CD4-positive, alpha-beta memory T cell (primary cell): ENCODE measurements at regions not wholly inside any gene's neighbourhood (a gene's known extent, or its start where the extent isn't known, plus 50 kb on each side); places are given as distances from the start of the nearest gene placed in this dataset.

ENCODE experiments used
- CTCF ChIA-PET: fragments of 350-600 bp; sonication (Branson Sonifier 250); formaldehyde crosslinking; loops from one replicate; lab custom pipeline; 2021; ENCODE audit warnings: inconsistent platforms; ENCODE audit not compliant: partially characterized antibody; lab: Charles Lee
- POLR2A ChIA-PET: fragments of 350-600 bp; sonication (Branson Sonifier 250); formaldehyde crosslinking; loops from one replicate; lab custom pipeline; 2021; ENCODE audit not compliant: partially characterized antibody; lab: Charles Lee
- DNase-seq, 5 donors: peaks; one replicate each; pipeline versions ENCODE4 v3.0.0 to v3.0.0-alpha.2; 2020 to 2022; ENCODE audit warnings: mixed read lengths in 1 of 5
- H3K27ac ChIP-seq: one replicate; pipeline ENCODE4 v1.7.0; 2013; ENCODE audit warnings: low read depth, low read length
- H3K27me3 ChIP-seq: 2 replicates; pipeline ENCODE4 v1.7.0; 2013; ENCODE audit warnings: mild to moderate bottlenecking, low read length, moderate library complexity; ENCODE audit not compliant: insufficient read depth
- H3K36me3 ChIP-seq: 2 replicates; pipeline ENCODE4 v1.7.0; 2013; ENCODE audit warnings: mild to moderate bottlenecking, low read length, moderate library complexity; ENCODE audit not compliant: insufficient read depth
- H3K4me1 ChIP-seq: 2 replicates; pipeline ENCODE4 v1.7.0; 2013; ENCODE audit warnings: mild to moderate bottlenecking, low read length, moderate library complexity; ENCODE audit not compliant: insufficient read depth
- H3K4me3 ChIP-seq, 2 donors: one replicate each; pipeline ENCODE4 v1.7.0; 2013; ENCODE audit warnings: low read length in 2 of 2, mild to moderate bottlenecking in 1 of 2
- H3K9me3 ChIP-seq, 2 donors: one replicate each; pipeline ENCODE4 v1.7.0; 2013; ENCODE audit warnings: low read length in 2 of 2, control low read depth in 1 of 2; ENCODE audit not compliant: control insufficient read depth in 1 of 2
- H3K27ac Mint-ChIP-seq, 7 donors: one replicate each; pipeline ENCODE4 v1.8.0; 2020 to 2021; ENCODE audit warnings: mixed read lengths in 7 of 7, mild to moderate bottlenecking in 6 of 7, inconsistent platforms in 3 of 7, moderate library complexity in 3 of 7
- H3K27me3 Mint-ChIP-seq, 2 donors: one replicate each; pipeline ENCODE4 v1.8.0; 2020 to 2021; ENCODE audit warnings: mixed read lengths in 2 of 2
- H3K36me3 Mint-ChIP-seq, 2 donors: one replicate each; pipeline ENCODE4 v1.8.0; 2020 to 2021; ENCODE audit warnings: mixed read lengths in 2 of 2, inconsistent platforms in 1 of 2, mild to moderate bottlenecking in 1 of 2
- H3K4me1 Mint-ChIP-seq, 4 donors: one replicate each; pipeline ENCODE4 v1.8.0; 2020 to 2021; ENCODE audit warnings: mixed read lengths in 4 of 4, mild to moderate bottlenecking in 1 of 4
- H3K4me3 Mint-ChIP-seq, 8 donors: one replicate each; pipeline ENCODE4 v1.8.0; 2020 to 2021; ENCODE audit warnings: mixed read lengths in 8 of 8, mild to moderate bottlenecking in 7 of 8, moderate library complexity in 6 of 8, inconsistent platforms in 3 of 8
- H3K9me3 Mint-ChIP-seq, 8 donors: one replicate each; pipeline ENCODE4 v1.8.0; 2020 to 2021; ENCODE audit warnings: mixed read lengths in 8 of 8, mild to moderate bottlenecking in 5 of 8, inconsistent platforms in 3 of 8, moderate library complexity in 1 of 8
- intact Hi-C: fragments of 100-400 bp; cut with micrococcal nuclease; formaldehyde crosslinking; loops from one replicate; pipeline ENCODE4 v1.15.1; 2023

DNA sequence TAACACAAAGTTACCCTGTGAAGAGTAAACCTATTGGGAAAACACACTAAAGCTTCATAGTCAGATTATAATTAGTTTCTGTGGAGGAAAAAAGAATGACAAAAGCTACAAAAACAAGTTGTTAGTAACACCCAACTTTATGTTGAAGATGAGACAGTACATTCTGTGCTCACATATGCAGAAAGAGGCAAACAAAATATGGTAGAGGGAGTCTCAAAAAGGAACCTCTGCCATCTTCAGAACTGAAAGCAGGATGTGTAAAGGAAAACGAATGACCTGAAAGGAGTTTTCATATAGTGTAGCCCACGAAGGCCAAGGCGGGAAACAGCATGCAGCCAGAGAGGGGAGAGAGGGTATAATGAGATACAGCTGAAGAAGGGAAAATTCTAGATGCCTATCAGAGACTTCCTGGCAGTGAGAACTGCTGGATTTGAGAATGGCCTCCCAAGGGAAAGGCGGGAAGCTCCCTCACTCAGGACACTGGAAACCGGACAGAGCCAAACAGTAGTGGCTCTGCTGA is 84.1 kb upstream of the HEY2 start:
- H3K4me1 Mint-ChIP-seq, result peaks cover 0 to 3% (median 1%) of the 10 kb centered on the region in 4 donors
- Histone ChIP-seq H3K4me3 (no peak overlapping the region), H3K27me3 (no peaks in the 10 kb centered on the region), H3K4me1 (no peaks in the 10 kb centered on the region), H3K27ac (no peak overlapping the region), H3K36me3 (no peaks in the 10 kb centered on the region), H3K9me3 (no peaks in the 10 kb centered on the region)
- no peak for DNase-seq
- POLR2A ChIA-PET, result no interaction called here
- H3K27me3 Mint-ChIP-seq, result peaks cover 7 to 13% of the 10 kb centered on the region in 2 donors
- CTCF ChIA-PET, result no interaction called here
- H3K4me3 Mint-ChIP-seq, result no peak overlapping the region
- intact Hi-C loops, result no loop called here
- H3K36me3 Mint-ChIP-seq, result no peaks in the 10 kb centered on the region
- H3K27ac Mint-ChIP-seq, result no peak overlapping the region
- no peaks in the 10 kb centered on the region for H3K9me3 Mint-ChIP-seq

- Histone ChIP-seq H3K27me3 (no peaks in the 10 kb centered on the region), H3K4me1 (no peaks in the 10 kb centered on the region), H3K4me3 (no peak overlapping the region), H3K9me3 (no peaks in the 10 kb centered on the region), H3K36me3 (no peaks in the 10 kb centered on the region), H3K27ac (no peak overlapping the region)
- intact Hi-C loops, result no loop called here
- CTCF ChIA-PET, result no interaction called here
- POLR2A ChIA-PET, result no interaction called here
- H3K9me3 Mint-ChIP-seq, result no peaks in the 10 kb centered on the region
- H3K4me1 Mint-ChIP-seq, result peaks cover 0 to 3% (median 1%) of the 10 kb centered on the region in 4 donors
- DNase-seq, result no peak
- peaks cover 11 to 13% of the 10 kb centered on the region in 2 donors for H3K27me3 Mint-ChIP-seq
- H3K4me3 Mint-ChIP-seq, result no peak overlapping the region
- no peaks in the 10 kb centered on the region for H3K36me3 Mint-ChIP-seq
- H3K27ac Mint-ChIP-seq, result no peak overlapping the region
Measured at GRCh38 chr6:125667326-125667725, 82.1 kb upstream of the HEY2 start.

- ChIA-PET POLR2A (no interaction called here), CTCF (no interaction called here)
- Histone ChIP-seq H3K27me3 (no peaks in the 10 kb centered on the region), H3K27ac (no peak overlapping the region), H3K4me1 (no peaks in the 10 kb centered on the region), H3K36me3 (no peaks in the 10 kb centered on the region), H3K4me3 (no peak overlapping the region), H3K9me3 (no peaks in the 10 kb centered on the region)
- H3K4me3 Mint-ChIP-seq, result no peak overlapping the region
- peaks cover 0 to 1% (median 0%) of the 10 kb centered on the region in 4 donors for H3K4me1 Mint-ChIP-seq
- H3K9me3 Mint-ChIP-seq, result no peaks in the 10 kb centered on the region
- H3K27ac Mint-ChIP-seq, result no peak overlapping the region
- no peaks in the 10 kb centered on the region for H3K36me3 Mint-ChIP-seq
- peaks cover 15% of the 10 kb centered on the region in 2 donors for H3K27me3 Mint-ChIP-seq
- intact Hi-C loops, result no loop called here
- no peak for DNase-seq
Measured at GRCh38 chr6:125668071-125668470, 81.4 kb upstream of the HEY2 start.

DNA sequence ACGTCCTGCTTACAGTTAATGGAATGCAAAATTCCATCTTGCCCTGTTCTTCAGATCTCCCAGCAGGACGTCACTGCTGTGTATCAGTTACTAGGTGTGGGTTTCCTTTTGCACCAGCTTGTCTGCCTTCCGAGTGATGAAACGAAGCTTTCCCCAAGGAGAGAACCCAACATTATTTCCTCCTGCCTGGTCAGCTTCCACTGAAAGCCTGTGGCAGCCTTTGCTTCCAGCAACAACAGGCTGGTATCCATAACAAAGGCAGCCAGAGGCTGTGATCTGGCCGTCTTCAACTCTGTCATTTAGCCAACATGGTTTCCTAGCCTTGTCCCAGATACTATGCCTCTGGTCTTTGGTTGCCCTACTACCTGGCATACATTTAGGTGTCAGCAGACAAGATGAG is 78.9 kb upstream of the HEY2 start:
- H3K27ac ChIP-seq, result no peak overlapping the region
- DNase-seq, result no peak
- H3K4me1 Mint-ChIP-seq, result no peaks in the 10 kb centered on the region
- POLR2A ChIA-PET, result no interaction called here
- H3K9me3 Mint-ChIP-seq, result no peaks in the 10 kb centered on the region
- H3K27me3 ChIP-seq, result no peaks in the 10 kb centered on the region
- H3K4me3 Mint-ChIP-seq, result no peak overlapping the region
- no peaks in the 10 kb centered on the region for H3K36me3 ChIP-seq
- H3K27ac Mint-ChIP-seq, result no peak overlapping the region
- H3K4me3 ChIP-seq, result no peak overlapping the region
- no peaks in the 10 kb centered on the region for H3K4me1 ChIP-seq
- H3K9me3 ChIP-seq, result no peaks in the 10 kb centered on the region
- H3K27me3 Mint-ChIP-seq, result peaks cover 16 to 18% of the 10 kb centered on the region in 2 donors
- CTCF ChIA-PET, result no interaction called here
- no peaks in the 10 kb centered on the region for H3K36me3 Mint-ChIP-seq
- intact Hi-C loops, result no loop called here

- ChIA-PET CTCF (no interaction called here), POLR2A (no interaction called here)
- no peak overlapping the region for H3K27ac ChIP-seq
- no peaks in the 10 kb centered on the region for H3K9me3 ChIP-seq
- Mint-ChIP-seq H3K36me3 (no peaks in the 10 kb centered on the region), H3K27ac (no peak overlapping the region), H3K4me1 (no peaks in the 10 kb centered on the region), H3K9me3 (no peaks in the 10 kb centered on the region), H3K4me3 (no peak overlapping the region), H3K27me3 (peaks cover 17 to 20% of the 10 kb centered on the region in 2 donors)
- DNase-seq, result no peak
- no peaks in the 10 kb centered on the region for H3K4me1 ChIP-seq
- H3K36me3 ChIP-seq, result no peaks in the 10 kb centered on the region
- no peak overlapping the region for H3K4me3 ChIP-seq
- no peaks in the 10 kb centered on the region for H3K27me3 ChIP-seq
- intact Hi-C loops, result no loop called here
Measured at GRCh38 chr6:125671323-125671722, 78.1 kb upstream of the HEY2 start.

GRCh38 chr6:125674230-125674629 is 75.2 kb upstream of the HEY2 start:
- H3K27ac ChIP-seq, result no peak overlapping the region
- Mint-ChIP-seq H3K4me3 (no peak overlapping the region), H3K36me3 (no peaks in the 10 kb centered on the region), H3K27ac (no peak overlapping the region), H3K4me1 (peaks cover 0 to 3% (median under 1%) of the 10 kb centered on the region in 4 donors), H3K27me3 (peaks cover 16 to 17% of the 10 kb centered on the region in 2 donors), H3K9me3 (no peaks in the 10 kb centered on the region)
- CTCF ChIA-PET, result no interaction called here
- no peak for DNase-seq
- H3K27me3 ChIP-seq, result no peaks in the 10 kb centered on the region
- POLR2A ChIA-PET, result no interaction called here
- no peaks in the 10 kb centered on the region for H3K36me3 ChIP-seq
- no peaks in the 10 kb centered on the region for H3K9me3 ChIP-seq
- intact Hi-C loops, result no loop called here
- H3K4me3 ChIP-seq, result no peak overlapping the region
- H3K4me1 ChIP-seq, result no peaks in the 10 kb centered on the region

DNA sequence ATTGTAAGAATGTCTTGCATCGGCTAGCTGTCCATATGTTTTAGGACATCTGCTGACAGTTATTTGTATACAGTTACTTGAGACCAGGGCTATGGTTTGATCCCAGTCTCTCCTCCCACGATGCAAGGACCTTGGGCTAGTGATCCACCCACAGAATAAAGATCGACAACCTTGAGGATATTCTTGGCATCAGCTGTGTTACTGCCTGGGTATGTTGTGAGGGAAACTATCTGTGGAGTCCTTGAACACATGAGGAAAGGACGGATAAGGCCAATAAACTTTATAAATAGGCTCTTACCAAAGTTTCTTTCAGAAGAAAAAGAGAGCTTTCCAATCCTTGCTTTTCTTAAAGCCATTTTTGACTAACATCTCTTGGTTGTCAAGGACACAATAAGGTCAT is 70.8 kb upstream of the HEY2 start:
- peaks cover 16 to 17% of the 10 kb centered on the region in 2 donors for H3K27me3 Mint-ChIP-seq
- H3K4me3 Mint-ChIP-seq, result peak overlapping the region in 1 of 8 donors; percentile 45

DNA sequence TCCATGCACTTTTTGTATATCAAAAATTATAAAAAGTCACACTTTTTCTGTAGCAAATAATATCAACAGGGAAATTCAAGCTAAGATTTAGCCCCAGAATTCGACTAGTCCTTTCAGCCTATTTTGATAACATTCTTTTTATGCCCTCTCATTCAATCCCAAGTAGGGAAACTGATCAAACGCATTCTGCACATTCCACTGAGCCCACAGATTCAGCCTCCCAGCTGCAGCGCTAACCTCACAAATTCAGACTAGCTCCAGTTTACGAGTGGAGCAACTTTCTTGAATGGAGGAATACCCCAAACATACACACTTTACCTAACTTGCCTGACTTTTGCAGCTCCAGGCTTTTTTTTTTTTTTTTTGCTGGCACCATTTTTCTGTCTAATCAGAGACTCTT is 70.3 kb upstream of the HEY2 start:
- H3K27me3 Mint-ChIP-seq, result peaks cover 16 to 17% of the 10 kb centered on the region in 2 donors
- Histone ChIP-seq H3K36me3 (no peaks in the 10 kb centered on the region), H3K9me3 (no peaks in the 10 kb centered on the region), H3K4me3 (no peak overlapping the region), H3K4me1 (peaks cover 7% of the 10 kb centered on the region), H3K27me3 (no peaks in the 10 kb centered on the region), H3K27ac (no peak overlapping the region)
- peaks cover 0 to 3% (median 0%) of the 10 kb centered on the region in 8 donors for H3K9me3 Mint-ChIP-seq
- POLR2A ChIA-PET, result no interaction called here
- no peak overlapping the region for H3K27ac Mint-ChIP-seq
- CTCF ChIA-PET, result no interaction called here
- H3K4me3 Mint-ChIP-seq, result no peak overlapping the region
- intact Hi-C loops, result no loop called here
- peaks cover 7 to 11% (median 8%) of the 10 kb centered on the region in 4 donors for H3K4me1 Mint-ChIP-seq
- no peaks in the 10 kb centered on the region for H3K36me3 Mint-ChIP-seq
- no peak for DNase-seq

More for the DNA sequence above, 70.8 kb upstream of the HEY2 start:
- Histone ChIP-seq H3K27me3 (no peaks in the 10 kb centered on the region), H3K4me3 (no peak overlapping the region), H3K36me3 (no peaks in the 10 kb centered on the region), H3K4me1 (peaks cover 7% of the 10 kb centered on the region), H3K9me3 (no peaks in the 10 kb centered on the region), H3K27ac (no peak overlapping the region)
- Mint-ChIP-seq H3K36me3 (no peaks in the 10 kb centered on the region), H3K27ac (no peak overlapping the region), H3K9me3 (peaks cover 0 to 3% (median 0%) of the 10 kb centered on the region in 8 donors), H3K4me1 (peaks cover 7 to 11% (median 8%) of the 10 kb centered on the region in 4 donors)
- ChIA-PET POLR2A (no interaction called here), CTCF (no interaction called here)
- intact Hi-C loops, result no loop called here
- DNase-seq, result no peak
